GM23248 (cell line): ENCODE measurements at regions not wholly inside any gene's neighbourhood (a gene's known extent, or its start where the extent isn't known, plus 50 kb on each side); places are given as distances from the start of the nearest gene placed in this dataset.

ENCODE experiments used
- EZH2 ChIP-seq: fragments of 200-600 bp; sonication (generic); IDR thresholded peaks from 2 replicates; pipeline ENCODE4 v1.6.1; 2018; ENCODE audit warnings: antibody characterized with exemption, mild to moderate bottlenecking; ENCODE audit not compliant: insufficient read depth, poor library complexity, severe bottlenecking
- EZH2phosphoT487 ChIP-seq: fragments of 200-600 bp; sonication (generic); IDR thresholded peaks from 2 replicates; pipeline ENCODE4 v1.6.1; 2018; ENCODE audit warnings: antibody characterized with exemption, moderate library complexity, mild to moderate bottlenecking, low read depth; ENCODE audit not compliant: insufficient read depth

- TF ChIP-seq EZH2, result no peak
- TF ChIP-seq EZH2phosphoT487, result no peak
These were observed 96.0 kb downstream of the RPLP1 start for GRCh38 chr15:69548395-69549180.
